ENCODE measurements at regions not wholly inside any gene's neighbourhood (a gene's known extent, or its start where the extent isn't known, plus 50 kb on each side); places are given as distances from the start of the nearest gene placed in this dataset.

DNA sequence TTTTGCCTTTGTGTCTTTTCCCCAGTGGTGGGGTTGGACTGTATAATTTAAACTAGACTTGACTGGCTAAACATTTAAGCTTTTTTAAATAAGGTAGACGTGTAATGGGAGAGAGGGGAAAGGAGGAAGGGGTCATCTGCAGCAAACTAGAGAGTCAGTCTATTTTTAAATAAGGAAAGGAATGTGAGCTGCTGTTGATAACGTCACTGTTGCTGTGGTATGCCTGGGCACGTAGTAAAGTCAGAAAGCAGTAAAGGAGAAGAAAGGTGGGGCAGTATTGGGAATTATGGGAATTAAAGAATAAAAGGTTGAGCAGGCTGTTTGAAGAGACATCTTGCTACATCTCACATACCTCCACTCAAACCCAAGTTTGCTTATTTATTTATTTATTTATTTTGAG is 80.4 kb upstream of the FSHB start:
- no peak overlapping the region for H3K27ac ChIP-seq
- TF ChIP-seq POLR2A (IDR thresholded peaks at IDR 0.05) (no peak), POLR2AphosphoS5 (IDR thresholded peaks at IDR 0.05) (no peak)
- TF ChIP-seq, protein P1, sequence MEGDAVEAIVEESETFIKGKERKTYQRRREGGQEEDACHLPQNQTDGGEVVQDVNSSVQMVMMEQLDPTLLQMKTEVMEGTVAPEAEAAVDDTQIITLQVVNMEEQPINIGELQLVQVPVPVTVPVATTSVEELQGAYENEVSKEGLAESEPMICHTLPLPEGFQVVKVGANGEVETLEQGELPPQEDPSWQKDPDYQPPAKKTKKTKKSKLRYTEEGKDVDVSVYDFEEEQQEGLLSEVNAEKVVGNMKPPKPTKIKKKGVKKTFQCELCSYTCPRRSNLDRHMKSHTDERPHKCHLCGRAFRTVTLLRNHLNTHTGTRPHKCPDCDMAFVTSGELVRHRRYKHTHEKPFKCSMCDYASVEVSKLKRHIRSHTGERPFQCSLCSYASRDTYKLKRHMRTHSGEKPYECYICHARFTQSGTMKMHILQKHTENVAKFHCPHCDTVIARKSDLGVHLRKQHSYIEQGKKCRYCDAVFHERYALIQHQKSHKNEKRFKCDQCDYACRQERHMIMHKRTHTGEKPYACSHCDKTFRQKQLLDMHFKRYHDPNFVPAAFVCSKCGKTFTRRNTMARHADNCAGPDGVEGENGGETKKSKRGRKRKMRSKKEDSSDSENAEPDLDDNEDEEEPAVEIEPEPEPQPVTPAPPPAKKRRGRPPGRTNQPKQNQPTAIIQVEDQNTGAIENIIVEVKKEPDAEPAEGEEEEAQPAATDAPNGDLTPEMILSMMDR (IDR thresholded peaks at IDR 0.05 in 8 of 11, conservative IDR thresholded peaks at IDR 0.05 in 3 of 11): no peak
- whole genome bisulfite sequencing, 5 donors: 32 to 54% (median 39%) methylated on average over 3 of the region's 3 CpGs

GRCh38 chr11:30153008-30153407 is 77.8 kb upstream of the FSHB start:
- TF ChIP-seq POLR2A (IDR thresholded peaks at IDR 0.05) (no peak), POLR2AphosphoS5 (IDR thresholded peaks at IDR 0.05) (no peak)
- TF ChIP-seq, protein P1 (IDR thresholded peaks at IDR 0.05 in 8 of 11, conservative IDR thresholded peaks at IDR 0.05 in 3 of 11): no peak
- no peak for DNase-seq
- no peaks in the 10 kb centered on the region for H3K9me3 ChIP-seq
- no peak overlapping the region for H3K27ac ChIP-seq
- WGBS, 5 donors: 76 to 85% (median 80%) methylated on average over 3 of the region's 3 CpGs
- H3K27me3 ChIP-seq (replicated peaks in 1 of 7): peaks cover 0 to 3% (median 0%) of the 10 kb centered on the region in 7 donors
- intact Hi-C loops (cut with DNase I; ENCODE audit: low total_unique reads): no loop called here
- no peak overlapping the region for H3K4me3 ChIP-seq
- no peaks in the 10 kb centered on the region for H3K4me1 ChIP-seq
- H3K36me3 ChIP-seq: no peaks in the 10 kb centered on the region

More for the DNA sequence above, 80.4 kb upstream of the FSHB start:
- H3K4me1 ChIP-seq: no peaks in the 10 kb centered on the region
- no peaks in the 10 kb centered on the region for H3K9me3 ChIP-seq
- DNase-seq: no peak
- intact Hi-C loops (cut with DNase I; ENCODE audit: low total_unique reads): no loop called here
- H3K27me3 ChIP-seq (replicated peaks in 1 of 7): peaks cover 0 to 3% (median 0%) of the 10 kb centered on the region in 7 donors
- no peak overlapping the region for H3K4me3 ChIP-seq
- H3K36me3 ChIP-seq: no peaks in the 10 kb centered on the region

DNA sequence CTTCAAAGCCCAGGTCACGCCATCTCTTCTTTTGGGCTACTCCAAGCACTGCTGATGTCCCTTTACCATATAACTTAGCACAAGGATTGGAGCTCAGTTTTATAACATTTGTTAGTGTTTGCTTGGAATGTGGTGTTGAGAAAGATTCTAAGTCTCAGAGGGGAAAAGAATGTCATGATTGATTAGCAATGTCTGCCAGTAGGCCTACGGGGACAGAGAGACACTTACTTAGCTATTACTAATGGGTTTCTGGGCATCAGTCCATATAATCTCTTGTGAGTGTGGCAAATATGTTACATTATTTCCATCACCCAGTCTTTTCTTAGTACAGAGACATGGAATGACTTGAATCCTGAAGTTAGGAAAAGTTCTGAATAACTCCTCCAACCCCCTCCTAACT is 75.4 kb upstream of the FSHB start:
- TF ChIP-seq, protein P1 (IDR thresholded peaks at IDR 0.05 in 8 of 11, conservative IDR thresholded peaks at IDR 0.05 in 3 of 11): no peak
- TF ChIP-seq POLR2A (IDR thresholded peaks at IDR 0.05) (no peak), POLR2AphosphoS5 (IDR thresholded peaks at IDR 0.05) (no peak)
- intact Hi-C loops (cut with DNase I; ENCODE audit: low total_unique reads): no loop called here
- H3K4me3 ChIP-seq: no peak overlapping the region
- H3K27ac ChIP-seq: no peak overlapping the region
- no peak for DNase-seq
- no peaks in the 10 kb centered on the region for H3K36me3 ChIP-seq
- H3K27me3 ChIP-seq (replicated peaks in 1 of 7): peaks cover 0 to 10% (median 0%) of the 10 kb centered on the region in 7 donors
- no peaks in the 10 kb centered on the region for H3K9me3 ChIP-seq
- 79 to 89% (median 82%) methylated on average over 2 of the region's 2 CpGs for WGBS, 5 donors
- no peaks in the 10 kb centered on the region for H3K4me1 ChIP-seq

- Histone ChIP-seq H3K27ac (no peak overlapping the region), H3K4me1 (no peaks in the 10 kb centered on the region), H3K36me3 (no peaks in the 10 kb centered on the region), H3K4me3 (no peak overlapping the region), H3K9me3 (peaks cover 0 to 7% (median 0%) of the 10 kb centered on the region in 8 donors), H3K27me3 (replicated peaks in 1 of 7) (peaks cover 0 to 10% (median 0%) of the 10 kb centered on the region in 7 donors)
- 68 to 93% (median 86%) methylated on average over 2 of the region's 2 CpGs for WGBS, 5 donors
- intact Hi-C loops (cut with DNase I; ENCODE audit: low total_unique reads): no loop called here
- no peak for DNase-seq
- TF ChIP-seq POLR2AphosphoS5 (IDR thresholded peaks at IDR 0.05) (no peak), POLR2A (IDR thresholded peaks at IDR 0.05) (no peak)
- TF ChIP-seq, protein P1 (IDR thresholded peaks at IDR 0.05 in 8 of 11, conservative IDR thresholded peaks at IDR 0.05 in 3 of 11): no peak
Observed at GRCh38 chr11:30159546-30159945, 71.3 kb upstream of the FSHB start.

Measured in spleen (tissue), 11 donors.